Endothelial cell of umbilical vein (primary cell): ENCODE measurements at regions not wholly inside any gene's neighbourhood (a gene's known extent, or its start where the extent isn't known, plus 50 kb on each side); places are given as distances from the start of the nearest gene placed in this dataset.

Source experiments
- BruUV-seq: library from RNA; stranded (reverse); fragments of 400-500 nt; replicated peaks from 2 replicates; lab custom pipeline; 2021; lab: Mats Ljungman, UMichigan
- CTCF ChIA-PET: fragments of 300-600, 350-600 bp; sonication (Branson Sonifier 250); formaldehyde crosslinking; loops from one replicate; lab custom pipeline; 2021; ENCODE audit warnings: antibody characterized with exemption, inconsistent platforms; lab: Charles Lee
- POLR2A ChIA-PET: fragments of 300-600, 350-600 bp; sonication (Branson Sonifier 250); formaldehyde crosslinking; loops from one replicate; lab custom pipeline; 2021; ENCODE audit warnings: antibody characterized with exemption, inconsistent platforms; lab: Charles Lee
- DNase-seq: peaks from one replicate; pipeline ENCODE4 v3.0.0-alpha.2; 2011; ENCODE audit warnings: low read depth, low spot score
- FAIRE-seq: peaks from 2 replicates; lab custom pipeline; 2011; peaks lifted over from hg19 to GRCh38; lab: Jason Lieb, UNC
- H2AFZ ChIP-seq: 2 replicates; pipeline ENCODE4 v1.6.0; 2012; ENCODE audit warnings: low read depth, low read length, control low read depth, inconsistent platforms
- H3K27ac ChIP-seq: 2 replicates; pipeline ENCODE4 v1.5.1; 2011; ENCODE audit warnings: low read depth, mild to moderate bottlenecking, control low read depth, low read length, moderate library complexity; ENCODE audit not compliant: insufficient read depth
- H3K27me3 ChIP-seq, 2 experiments: 2 replicates each; pipeline versions ENCODE4 v1.6.0 to v1.6.1; 2011; ENCODE audit warnings: low read length in 2 of 2, mixed read lengths in 1 of 2; ENCODE audit not compliant: control insufficient read depth in 2 of 2, insufficient read depth in 2 of 2
- H3K36me3 ChIP-seq, 2 experiments: 2 replicates in 1 of 2; 3 replicates in 1 of 2; pipeline ENCODE4 v1.5.1; 2011; ENCODE audit warnings: low read length in 2 of 2, mild to moderate bottlenecking in 1 of 2, moderate library complexity in 1 of 2; ENCODE audit not compliant: control insufficient read depth in 2 of 2, insufficient read depth in 2 of 2; ENCODE audit errors: extremely low read depth in 1 of 2
- H3K4me1 ChIP-seq: 3 replicates; pipeline ENCODE4 v1.5.1; 2011; ENCODE audit warnings: mild to moderate bottlenecking, low read length; ENCODE audit not compliant: control insufficient read depth, insufficient read depth; ENCODE audit errors: extremely low read depth
- H3K4me2 ChIP-seq: 2 replicates; pipeline ENCODE4 v1.6.1; 2011; ENCODE audit warnings: low read length, control low read depth, mixed read lengths; ENCODE audit not compliant: insufficient read depth
- H3K4me3 ChIP-seq, 3 experiments: fragments of 200-600 bp in 1 of 3; sonication (generic), shearing (Covaris generic) in 1 of 3; replicated peaks in 1 of 3; 2 replicates each; pipeline ENCODE4 v1.5.1; 2011 to 2016; ENCODE audit warnings: control low read depth in 3 of 3, low read length in 3 of 3, mild to moderate bottlenecking in 2 of 3, inconsistent platforms in 1 of 3, low read depth in 1 of 3, moderate library complexity in 1 of 3; ENCODE audit not compliant: insufficient read depth in 1 of 3
- H3K79me2 ChIP-seq: 2 replicates; pipeline ENCODE4 v1.6.0; 2012; ENCODE audit warnings: low read length, inconsistent platforms; ENCODE audit not compliant: control insufficient read depth, insufficient read depth
- H3K9ac ChIP-seq: replicated peaks from 2 replicates; pipeline ENCODE3; 2011; ENCODE audit warnings: low read length, control low read depth; ENCODE audit not compliant: insufficient read depth; ENCODE audit errors: extremely low read depth
- H3K9me1 ChIP-seq: replicated peaks from 3 replicates; pipeline ENCODE4 v1.6.0; 2011; ENCODE audit warnings: mild to moderate bottlenecking, low read length; ENCODE audit not compliant: control insufficient read depth, insufficient read depth; ENCODE audit errors: extremely low read depth
- H3K9me3 ChIP-seq: replicated peaks from 2 replicates; pipeline ENCODE4 v1.5.1; 2012; ENCODE audit warnings: low read length, inconsistent platforms; ENCODE audit not compliant: control insufficient read depth, insufficient read depth
- H4K20me1 ChIP-seq: replicated peaks from 2 replicates; pipeline ENCODE3; 2011; ENCODE audit warnings: mild to moderate bottlenecking, low read length; ENCODE audit not compliant: control insufficient read depth, insufficient read depth; ENCODE audit errors: extremely low read depth
- EZH2 ChIP-seq: IDR thresholded peaks from 2 replicates; pipeline ENCODE4 v1.6.1; 2012; ENCODE audit warnings: borderline replicate concordance, low read depth, mild to moderate bottlenecking, moderate library complexity, low read length, inconsistent platforms; ENCODE audit not compliant: severe bottlenecking
- FOS ChIP-seq: IDR thresholded peaks from 2 replicates; pipeline ENCODE4 v1.6.1; 2011; ENCODE audit warnings: mild to moderate bottlenecking, low read length, moderate library complexity, borderline replicate concordance; ENCODE audit not compliant: insufficient read depth
- GATA2 ChIP-seq: IDR thresholded peaks from 2 replicates; pipeline ENCODE4 v1.7.0; 2011; ENCODE audit warnings: low read depth, mild to moderate bottlenecking, moderate library complexity, mixed read lengths, low read length; ENCODE audit not compliant: insufficient read length, insufficient read depth
- JUN ChIP-seq: IDR thresholded peaks from 2 replicates; pipeline ENCODE4 v1.6.1; 2011; ENCODE audit warnings: borderline replicate concordance, low read depth; ENCODE audit not compliant: insufficient read length, insufficient read depth
- MAX ChIP-seq: IDR thresholded peaks from 2 replicates; pipeline ENCODE4 v1.6.1; 2011; ENCODE audit not compliant: insufficient read depth, insufficient read length
- MYC ChIP-seq: IDR thresholded peaks from one replicate; pipeline ENCODE4 v1.6.1; 2011; ENCODE audit warnings: mild to moderate bottlenecking, low read depth, low read length
- POLR2A ChIP-seq: IDR thresholded peaks from 2 replicates; pipeline ENCODE4 v1.6.1; 2012; ENCODE audit warnings: low read depth, mild to moderate bottlenecking, control low read depth, low read length
- POLR2AphosphoS5 ChIP-seq: IDR thresholded peaks from 2 replicates; pipeline ENCODE4 v1.6.1; 2012; ENCODE audit warnings: low read depth, mild to moderate bottlenecking, control low read depth, low read length, moderate library complexity; ENCODE audit not compliant: insufficient read depth
- dilution Hi-C: fragments of 300-500 bp; cut with MboI; formaldehyde crosslinking; loops from one replicate; pipeline ENCODE4 v1.15.0; 2019; ENCODE audit warnings: low sequenced_read_pairs; ENCODE audit not compliant: extremely low pct_ligation_motif_present
- intact Hi-C: fragments of 100-400 bp; cut with micrococcal nuclease; formaldehyde crosslinking; loops from one replicate; pipeline ENCODE4 v1.10.0; 2022
- TF ChIP-seq, protein P1 (sequence below), 2 donors: IDR thresholded peaks; 1 replicate in 1 of 2; 2 replicates in 1 of 2; pipeline ENCODE4 v1.5.1; 2011; ENCODE audit warnings: low read length in 2 of 2, mild to moderate bottlenecking in 2 of 2, moderate library complexity in 2 of 2, control low read depth in 1 of 2, inconsistent platforms in 1 of 2, low read depth in 1 of 2; ENCODE audit not compliant: insufficient read depth in 1 of 2; ENCODE audit errors: extremely low read depth in 1 of 2

DNA sequence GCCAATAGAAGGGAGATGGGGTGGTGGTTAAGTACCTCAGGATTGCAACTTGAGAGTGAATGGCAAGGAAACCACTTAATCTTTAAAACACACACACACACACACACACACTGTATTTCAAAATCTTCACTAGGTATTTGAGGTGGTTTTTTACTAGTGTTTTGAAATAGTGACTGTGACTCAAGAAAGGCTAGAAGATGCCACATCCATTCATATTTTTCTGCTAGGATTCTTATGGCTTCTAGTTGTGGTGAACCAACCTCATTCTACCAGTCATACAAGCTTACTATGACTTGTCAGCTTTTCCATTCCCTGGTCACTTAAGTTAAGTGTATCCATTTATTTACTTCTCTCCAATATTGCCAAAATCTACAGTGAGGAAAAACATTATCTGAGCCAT, 519.4 kb upstream of the JAG1 start:
- FAIRE-seq = no peak
- dilution Hi-C loops = no loop called here

DNA sequence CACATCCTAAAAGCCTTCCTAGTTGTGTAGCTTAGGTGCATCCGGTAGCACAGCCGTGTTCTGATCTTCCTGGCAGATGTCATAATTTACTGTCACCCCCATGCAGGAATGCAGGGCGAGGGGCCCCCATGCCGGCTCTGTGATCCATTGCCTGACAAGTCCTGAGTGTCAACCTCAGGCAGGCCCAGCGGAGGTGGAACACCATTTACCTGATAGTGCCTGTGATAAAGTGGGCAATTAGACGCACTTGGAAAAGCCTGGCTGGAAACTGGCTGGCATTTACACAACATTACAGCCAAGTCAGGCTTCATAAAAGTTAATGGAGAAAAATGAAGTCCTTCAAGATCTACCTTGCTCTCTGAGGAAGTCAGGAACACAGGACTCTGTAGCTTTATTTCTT, 521.4 kb upstream of the JAG1 start:
- Histone ChIP-seq H3K4me1 (peaks cover 9% of the 10 kb centered on the region), H3K4me2 (no peak overlapping the region), H3K9ac (no peak overlapping the region), H4K20me1 (no peaks in the 10 kb centered on the region), H3K36me3 (no peaks in the 10 kb centered on the region), H3K9me1 (no peaks in the 10 kb centered on the region), H2AFZ (no peak overlapping the region), H3K27me3 (no peaks in the 10 kb centered on the region), H3K27ac (no peak overlapping the region), H3K9me3 (no peaks in the 10 kb centered on the region), H3K79me2 (no peaks in the 10 kb centered on the region), H3K4me3 (no peak overlapping the region)
- TF ChIP-seq JUN (no peak), MYC (no peak), GATA2 (no peak), MAX (no peak), EZH2 (no peak), POLR2AphosphoS5 (no peak), POLR2A (no peak), FOS (no peak)
- TF ChIP-seq, protein P1, sequence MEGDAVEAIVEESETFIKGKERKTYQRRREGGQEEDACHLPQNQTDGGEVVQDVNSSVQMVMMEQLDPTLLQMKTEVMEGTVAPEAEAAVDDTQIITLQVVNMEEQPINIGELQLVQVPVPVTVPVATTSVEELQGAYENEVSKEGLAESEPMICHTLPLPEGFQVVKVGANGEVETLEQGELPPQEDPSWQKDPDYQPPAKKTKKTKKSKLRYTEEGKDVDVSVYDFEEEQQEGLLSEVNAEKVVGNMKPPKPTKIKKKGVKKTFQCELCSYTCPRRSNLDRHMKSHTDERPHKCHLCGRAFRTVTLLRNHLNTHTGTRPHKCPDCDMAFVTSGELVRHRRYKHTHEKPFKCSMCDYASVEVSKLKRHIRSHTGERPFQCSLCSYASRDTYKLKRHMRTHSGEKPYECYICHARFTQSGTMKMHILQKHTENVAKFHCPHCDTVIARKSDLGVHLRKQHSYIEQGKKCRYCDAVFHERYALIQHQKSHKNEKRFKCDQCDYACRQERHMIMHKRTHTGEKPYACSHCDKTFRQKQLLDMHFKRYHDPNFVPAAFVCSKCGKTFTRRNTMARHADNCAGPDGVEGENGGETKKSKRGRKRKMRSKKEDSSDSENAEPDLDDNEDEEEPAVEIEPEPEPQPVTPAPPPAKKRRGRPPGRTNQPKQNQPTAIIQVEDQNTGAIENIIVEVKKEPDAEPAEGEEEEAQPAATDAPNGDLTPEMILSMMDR (IDR thresholded peaks at IDR 0.05; ENCODE audit: extremely low read depth in 1 of 2, insufficient read depth in 1 of 2, low read depth in 1 of 2, low read length in 2 of 2) = no peak
- dilution Hi-C loops (no loop called here), intact Hi-C loops (no loop called here)
- no TSS peak for BruUV-seq
- ChIA-PET CTCF (interaction anchor here (0.7 to 6.3 kb wide), 4 partner anchors 10 to 513 kb away, joined by 3 to 24 read pairs (median 4); no protein-coding TSS in a partner anchor), POLR2A (no interaction called here)
- DNase-seq (no peak), FAIRE-seq (no peak)

More for the DNA sequence above, 519.4 kb upstream of the JAG1 start:
- Histone ChIP-seq H3K9me3 (no peaks in the 10 kb centered on the region), H2AFZ (no peak overlapping the region), H3K79me2 (no peaks in the 10 kb centered on the region), H4K20me1 (no peaks in the 10 kb centered on the region), H3K27me3 (no peaks in the 10 kb centered on the region), H3K4me3 (no peak overlapping the region), H3K4me2 (no peak overlapping the region), H3K9ac (no peak overlapping the region), H3K4me1 (peaks cover 9% of the 10 kb centered on the region), H3K9me1 (no peaks in the 10 kb centered on the region), H3K36me3 (no peaks in the 10 kb centered on the region), H3K27ac (no peak overlapping the region)
- POLR2A ChIA-PET = no interaction called here
- no TSS peak for BruUV-seq
- CTCF ChIA-PET = interaction anchor here (6.3 kb wide), 1 partner anchor 12 kb away, joined by 24 read pairs; no protein-coding TSS in a partner anchor
- TF ChIP-seq MAX = no peak
- TF ChIP-seq FOS = no peak
- no peak for TF ChIP-seq POLR2AphosphoS5
- no peak for DNase-seq
- intact Hi-C loops = no loop called here
